Stomach (tissue), 4 donors: ENCODE measurements at regions not wholly inside any gene's neighbourhood (a gene's known extent, or its start where the extent isn't known, plus 50 kb on each side); places are given as distances from the start of the nearest gene placed in this dataset.

Experiments
- CTCF ChIP-seq, 7 experiments: fragments of 450-650 bp in 4 of 7; fragments of 200-600 bp in 3 of 7; sonication (generic) in 3 of 7; IDR thresholded peaks; one replicate each; pipeline ENCODE4 v1.5.1; 2016 to 2019; ENCODE audit warnings: antibody characterized with exemption in 7 of 7, control low read depth in 2 of 7, mild to moderate bottlenecking in 1 of 7
- POLR2A ChIP-seq, 4 donors: fragments of 450-650 bp; IDR thresholded peaks; one replicate each; pipeline ENCODE4 v1.6.1; 2016; ENCODE audit warnings: antibody characterized with exemption in 4 of 4, control low read depth in 2 of 4, mild to moderate bottlenecking in 1 of 4, moderate library complexity in 1 of 4
- POLR2AphosphoS5 ChIP-seq, 3 donors: sonication (generic); formaldehyde crosslinking; IDR thresholded peaks; one replicate each; pipeline ENCODE4 v1.6.1; 2016; ENCODE audit warnings: antibody characterized with exemption in 3 of 3

GRCh38 chr15:95842576-95842975 lies 487.9 kb upstream of the NR2F2 start:
- no peak for TF ChIP-seq POLR2AphosphoS5 (IDR thresholded peaks at IDR 0.05)
- no peak for TF ChIP-seq CTCF (IDR thresholded peaks at IDR 0.05)
- no peak for TF ChIP-seq POLR2A (IDR thresholded peaks at IDR 0.05)
